IMR-90 (cell line): ENCODE measurements at regions not wholly inside any gene's neighbourhood (a gene's known extent, or its start where the extent isn't known, plus 50 kb on each side); places are given as distances from the start of the nearest gene placed in this dataset.
"Not testable (repeated sequence)": the region's sequence is repeated elsewhere in the genome, so short reads cannot be mapped to it uniquely, and the experiment has no call there.

Source experiments
- ATAC-seq: fragments of 200-7000 bp; cut with Tn5 transposase; 2 replicates; pipeline ENCODE4 v1.9.1; 2020; ENCODE audit warnings: low read depth, mild to moderate bottlenecking, moderate library complexity
- BruUV-seq: library from RNA; stranded (reverse); fragments of 400-500 nt; replicated peaks from 2 replicates; lab custom pipeline; 2021; lab: Mats Ljungman, UMichigan
- CTCF ChIA-PET: fragments of 300-600 bp; formaldehyde crosslinking; extraction: SDS; loops from one replicate; lab custom pipeline; 2021; ENCODE audit warnings: antibody characterized with exemption; lab: Yijun Ruan, JAX
- POLR2A ChIA-PET: fragments of 300-600 bp; sonication (Branson Sonifier 250); formaldehyde crosslinking; loops from one replicate; lab custom pipeline; 2022; ENCODE audit warnings: antibody characterized with exemption; ENCODE audit not compliant: unreplicated experiment; lab: Charles Lee
- DNase-seq: peaks from one replicate; pipeline ENCODE4 v3.0.0; 2013
- H2AFZ ChIP-seq: replicated peaks from 2 replicates; pipeline ENCODE3; 2013; ENCODE audit warnings: low read length, mild to moderate bottlenecking; ENCODE audit not compliant: poor library complexity
- H2AK5ac ChIP-seq: 2 replicates; pipeline ENCODE4 v1.6.1; 2013; ENCODE audit warnings: low read depth, low read length, inconsistent platforms
- H2AK9ac ChIP-seq: replicated peaks from 2 replicates; pipeline ENCODE3; 2013; ENCODE audit warnings: mild to moderate bottlenecking, low read depth, low read length, moderate library complexity; ENCODE audit not compliant: poor library complexity
- H2BK120ac ChIP-seq: 2 replicates; pipeline ENCODE4 v1.6.1; 2013; ENCODE audit warnings: low read depth, low read length, inconsistent platforms
- H2BK15ac ChIP-seq: 3 replicates; pipeline ENCODE4 v1.6.1; 2013; ENCODE audit warnings: low read depth, low read length, inconsistent platforms
- H2BK20ac ChIP-seq: 2 replicates; pipeline ENCODE4 v1.6.1; 2013; ENCODE audit warnings: low read depth, mild to moderate bottlenecking, inconsistent platforms, low read length, moderate library complexity
- H2BK5ac ChIP-seq: 2 replicates; pipeline ENCODE4 v1.6.1; 2013; ENCODE audit warnings: mild to moderate bottlenecking, low read depth, low read length, inconsistent platforms; ENCODE audit not compliant: poor library complexity, severe bottlenecking
- H3K14ac ChIP-seq: replicated peaks from 2 replicates; pipeline ENCODE4 v1.6.1; 2013; ENCODE audit warnings: low read depth, low read length, inconsistent platforms
- H3K18ac ChIP-seq: 2 replicates; pipeline ENCODE4 v1.6.1; 2013; ENCODE audit warnings: low read depth, low read length, control low read depth
- H3K23ac ChIP-seq: 2 replicates; pipeline ENCODE4 v1.6.1; 2013; ENCODE audit warnings: low read depth, low read length, inconsistent platforms
- H3K27ac ChIP-seq: 2 replicates; pipeline ENCODE4 v1.5.1; 2013; ENCODE audit warnings: mild to moderate bottlenecking, control low read depth, low read length; ENCODE audit not compliant: insufficient read depth
- H3K27me3 ChIP-seq: 2 replicates; pipeline ENCODE4 v1.6.1; 2013; ENCODE audit warnings: low read length; ENCODE audit not compliant: control insufficient read depth, insufficient read depth
- H3K36me3 ChIP-seq: 2 replicates; pipeline ENCODE4 v1.6.1; 2013; ENCODE audit warnings: low read length, mixed read lengths; ENCODE audit not compliant: control insufficient read depth, insufficient read depth
- H3K4ac ChIP-seq: 2 replicates; pipeline ENCODE4 v1.6.1; 2013; ENCODE audit warnings: low read depth, low read length, inconsistent platforms
- H3K4me1 ChIP-seq: 2 replicates; pipeline ENCODE4 v1.6.1; 2013; ENCODE audit warnings: low read length, mixed read lengths; ENCODE audit not compliant: control insufficient read depth, insufficient read depth
- H3K4me2 ChIP-seq: 2 replicates; pipeline ENCODE4 v1.6.1; 2013; ENCODE audit warnings: low read depth, mild to moderate bottlenecking, control low read depth, low read length, moderate library complexity
- H3K4me3 ChIP-seq: 2 replicates; pipeline ENCODE4 v1.5.1; 2013; ENCODE audit warnings: low read depth, mild to moderate bottlenecking, control low read depth, low read length, moderate library complexity; ENCODE audit not compliant: insufficient read depth
- H3K56ac ChIP-seq: 2 replicates; pipeline ENCODE4 v1.6.1; 2013; ENCODE audit warnings: low read length, inconsistent platforms; ENCODE audit not compliant: insufficient read depth; ENCODE audit errors: extremely low read depth
- H3K79me1 ChIP-seq, 2 experiments: 2 replicates each; pipeline ENCODE4 v1.6.1; 2013; ENCODE audit warnings: low read length in 2 of 2, inconsistent platforms in 1 of 2, low read depth in 1 of 2
- H3K9ac ChIP-seq: 2 replicates; pipeline ENCODE4 v1.6.1; 2013; ENCODE audit warnings: low read depth, low read length, control low read depth
- H3K9me1 ChIP-seq: 2 replicates; pipeline ENCODE4 v1.6.1; 2013; ENCODE audit warnings: low read length, inconsistent platforms; ENCODE audit not compliant: insufficient read depth
- H3K9me3 ChIP-seq: 2 replicates; pipeline ENCODE4 v1.6.1; 2013; ENCODE audit warnings: low read length; ENCODE audit not compliant: control insufficient read depth, insufficient read depth
- H4K20me1 ChIP-seq: 2 replicates; pipeline ENCODE4 v1.6.1; 2013; ENCODE audit warnings: low read length, inconsistent platforms; ENCODE audit not compliant: insufficient read depth
- H4K5ac ChIP-seq: 2 replicates; pipeline ENCODE4 v1.6.1; 2013; ENCODE audit warnings: mild to moderate bottlenecking, low read depth, low read length, control low read depth
- H4K8ac ChIP-seq, 2 experiments: 2 replicates each; pipeline ENCODE4 v1.6.1; 2013; ENCODE audit warnings: low read depth in 2 of 2, low read length in 2 of 2, control low read depth in 1 of 2, inconsistent platforms in 1 of 2
- H4K91ac ChIP-seq: 2 replicates; pipeline ENCODE4 v1.6.1; 2013; ENCODE audit warnings: low read depth, low read length, inconsistent platforms; ENCODE audit not compliant: insufficient read depth
- MAFK ChIP-seq: IDR thresholded peaks from 2 replicates; pipeline ENCODE4 v1.6.1; 2012; ENCODE audit warnings: low read depth, low read length, improper control_type of control experiment
- WGBS, 2 experiments: methylation state at CpG; one replicate each; pipeline versions ENCODE4 v1.1.5 to v1.1.7; 2013; ENCODE audit warnings: missing lambda C conversion rate in 2 of 2; ENCODE audit not compliant: insufficient read length in 1 of 2; ENCODE audit errors: extremely low coverage in 2 of 2; 5-methylcytosine and 5-hydroxymethylcytosine counted together
- dilution Hi-C: fragments of 300-500 bp; cut with HindIII; formaldehyde crosslinking; loops from one replicate; pipeline ENCODE4 v1.14.3; 2018; ENCODE audit warnings: low sequenced_read_pairs; ENCODE audit not compliant: unreplicated experiment
- in situ Hi-C: fragments of 300-500 bp; cut with MboI; formaldehyde crosslinking; loops from 3 replicates; pipeline ENCODE4 v1.14.3; 2019; ENCODE audit warnings: low sequenced_read_pairs, inconsistent platforms, mixed read lengths
- intact Hi-C: fragments of 100-400 bp; cut with micrococcal nuclease; formaldehyde crosslinking; loops from 2 replicates; pipeline ENCODE4 v1.10.0; 2022

GRCh38 chr5:45007102-45007501 is 198.4 kb downstream of the MRPS30 start:
- in situ Hi-C loops, H3K79me1 ChIP-seq, H2AK5ac ChIP-seq, H3K18ac ChIP-seq, H3K4ac ChIP-seq, BruUV-seq, H3K4me3 ChIP-seq, intact Hi-C loops, H2BK120ac ChIP-seq, H2BK20ac ChIP-seq, H4K8ac ChIP-seq, H3K36me3 ChIP-seq, H4K5ac ChIP-seq, H3K23ac ChIP-seq, POLR2A ChIA-PET, H3K56ac ChIP-seq, H3K9ac ChIP-seq, H3K4me1 ChIP-seq, CTCF ChIA-PET, H3K14ac ChIP-seq, H4K20me1 ChIP-seq, ATAC-seq, H3K9me3 ChIP-seq, H3K4me2 ChIP-seq, H3K27ac ChIP-seq, H2AFZ ChIP-seq, dilution Hi-C loops, H3K9me1 ChIP-seq, H2BK5ac ChIP-seq, DNase-seq, H2BK15ac ChIP-seq, H3K27me3 ChIP-seq, H2AK9ac ChIP-seq, H4K91ac ChIP-seq: not testable (repeated sequence)
- peak; percentile 52 for TF ChIP-seq MAFK
- WGBS, 2 experiments = 80% methylated on average over 3 of the region's 6 CpGs; no CpG with 5 or more reads in 1 of the 2 experiments
